ENCODE measurements at regions not wholly inside any gene's neighbourhood (a gene's known extent, or its start where the extent isn't known, plus 50 kb on each side); places are given as distances from the start of the nearest gene placed in this dataset.

- DNase-seq (ENCODE audit: low read depth) (peak; percentile 58), FAIRE-seq (peak; percentile 50)
- H3K4me1 ChIP-seq (ENCODE audit: insufficient read depth, low read length), result no peaks in the 10 kb centered on the region
- H3K27ac ChIP-seq (ENCODE audit: low read depth, low read length), result no peak overlapping the region
- H3K36me3 Mint-ChIP-seq (ENCODE audit: low read depth, unreplicated experiment), result no peaks in the 10 kb centered on the region
- TF ChIP-seq EZH2 (IDR thresholded peaks at IDR 0.05; ENCODE audit: insufficient read depth, low read length) (no peak), CTCF (IDR thresholded peaks at IDR 0.05; ENCODE audit: insufficient read depth, low read depth, low read length) (no peak)
- H3K27me3 Mint-ChIP-seq (ENCODE audit: low read depth, unreplicated experiment), result no peaks in the 10 kb centered on the region
- no peaks in the 10 kb centered on the region for H3K9me3 Mint-ChIP-seq (ENCODE audit: unreplicated experiment)
- peaks cover 4% of the 10 kb centered on the region for H3K4me1 Mint-ChIP-seq (ENCODE audit: low read depth, unreplicated experiment)
- H3K4me2 ChIP-seq (ENCODE audit: low read length), result peak overlapping the region; percentile 26
- no peaks in the 10 kb centered on the region for H3K9me3 ChIP-seq (ENCODE audit: insufficient read depth, low read depth, low read length)
- no peaks in the 10 kb centered on the region for H3K36me3 ChIP-seq (ENCODE audit: insufficient read depth, low read length)
- no peak overlapping the region for H2AFZ ChIP-seq (ENCODE audit: low read depth, low read length)
- H3K4me3 ChIP-seq (ENCODE audit: insufficient read depth, low read depth, low read length), result no peak overlapping the region
- H3K27me3 ChIP-seq (ENCODE audit: insufficient read depth, low read length), result no peaks in the 10 kb centered on the region
- H3K79me2 ChIP-seq (ENCODE audit: insufficient read depth, low read length), result no peaks in the 10 kb centered on the region
- no peak overlapping the region for H3K9ac ChIP-seq (ENCODE audit: low read length)
- H4K20me1 ChIP-seq (ENCODE audit: insufficient read depth, low read length), result no peaks in the 10 kb centered on the region
- H3K27ac Mint-ChIP-seq (ENCODE audit: unreplicated experiment), result no peak overlapping the region
- no peak overlapping the region for H3K4me3 Mint-ChIP-seq (ENCODE audit: unreplicated experiment)
Observed at GRCh38 chr6:82750556-82750955, 315.1 kb downstream of the UBE3D start.

GRCh38 chr6:82751718-82752117 is 313.9 kb downstream of the UBE3D start:
- Histone ChIP-seq H3K4me1 (ENCODE audit: insufficient read depth, low read length) (no peaks in the 10 kb centered on the region), H3K9me3 (ENCODE audit: insufficient read depth, low read depth, low read length) (no peaks in the 10 kb centered on the region), H3K4me2 (ENCODE audit: low read length) (no peak overlapping the region), H3K4me3 (ENCODE audit: insufficient read depth, low read depth, low read length) (no peak overlapping the region), H4K20me1 (ENCODE audit: insufficient read depth, low read length) (no peaks in the 10 kb centered on the region), H3K9ac (ENCODE audit: low read length) (no peak overlapping the region), H2AFZ (ENCODE audit: low read depth, low read length) (no peak overlapping the region), H3K79me2 (ENCODE audit: insufficient read depth, low read length) (no peaks in the 10 kb centered on the region), H3K27ac (ENCODE audit: low read depth, low read length) (no peak overlapping the region), H3K27me3 (ENCODE audit: insufficient read depth, low read length) (no peaks in the 10 kb centered on the region), H3K36me3 (ENCODE audit: insufficient read depth, low read length) (no peaks in the 10 kb centered on the region)
- no peak for DNase-seq (ENCODE audit: low read depth)
- H3K9me3 Mint-ChIP-seq (ENCODE audit: unreplicated experiment), result peaks cover 2% of the 10 kb centered on the region
- H3K36me3 Mint-ChIP-seq (ENCODE audit: low read depth, unreplicated experiment), result no peaks in the 10 kb centered on the region
- no peak for TF ChIP-seq EZH2 (IDR thresholded peaks at IDR 0.05; ENCODE audit: insufficient read depth, low read length)
- no peak for TF ChIP-seq CTCF (IDR thresholded peaks at IDR 0.05; ENCODE audit: insufficient read depth, low read depth, low read length)
- H3K27me3 Mint-ChIP-seq (ENCODE audit: low read depth, unreplicated experiment), result no peaks in the 10 kb centered on the region
- no peak overlapping the region for H3K27ac Mint-ChIP-seq (ENCODE audit: unreplicated experiment)
- no peak overlapping the region for H3K4me3 Mint-ChIP-seq (ENCODE audit: unreplicated experiment)
- peaks cover 4% of the 10 kb centered on the region for H3K4me1 Mint-ChIP-seq (ENCODE audit: low read depth, unreplicated experiment)
- FAIRE-seq, result no peak

- Mint-ChIP-seq H3K36me3 (ENCODE audit: low read depth, unreplicated experiment) (no peaks in the 10 kb centered on the region), H3K27ac (ENCODE audit: unreplicated experiment) (no peak overlapping the region), H3K9me3 (ENCODE audit: unreplicated experiment) (peaks cover 7% of the 10 kb centered on the region), H3K4me3 (ENCODE audit: unreplicated experiment) (no peak overlapping the region), H3K4me1 (ENCODE audit: low read depth, unreplicated experiment) (peaks cover 3% of the 10 kb centered on the region), H3K27me3 (ENCODE audit: low read depth, unreplicated experiment) (no peaks in the 10 kb centered on the region)
- Histone ChIP-seq H3K36me3 (ENCODE audit: insufficient read depth, low read length) (no peaks in the 10 kb centered on the region), H3K27ac (ENCODE audit: low read depth, low read length) (no peak overlapping the region), H3K4me3 (ENCODE audit: insufficient read depth, low read depth, low read length) (no peak overlapping the region), H3K9ac (ENCODE audit: low read length) (no peak overlapping the region), H3K4me2 (ENCODE audit: low read length) (no peak overlapping the region), H3K9me3 (ENCODE audit: insufficient read depth, low read depth, low read length) (no peaks in the 10 kb centered on the region), H3K27me3 (ENCODE audit: insufficient read depth, low read length) (no peaks in the 10 kb centered on the region), H3K79me2 (ENCODE audit: insufficient read depth, low read length) (no peaks in the 10 kb centered on the region), H2AFZ (ENCODE audit: low read depth, low read length) (no peak overlapping the region), H3K4me1 (ENCODE audit: insufficient read depth, low read length) (no peaks in the 10 kb centered on the region), H4K20me1 (ENCODE audit: insufficient read depth, low read length) (no peaks in the 10 kb centered on the region)
- FAIRE-seq (no peak), DNase-seq (ENCODE audit: low read depth) (no peak)
- TF ChIP-seq EZH2 (IDR thresholded peaks at IDR 0.05; ENCODE audit: insufficient read depth, low read length), result no peak
- no peak for TF ChIP-seq CTCF (IDR thresholded peaks at IDR 0.05; ENCODE audit: insufficient read depth, low read depth, low read length)
Observed at GRCh38 chr6:82761674-82762345, 303.8 kb downstream of the UBE3D start.
